ENCODE measurements at regions not wholly inside any gene's neighbourhood (a gene's known extent, or its start where the extent isn't known, plus 50 kb on each side); places are given as distances from the start of the nearest gene placed in this dataset.
"Not testable (repeated sequence)": the region's sequence is repeated elsewhere in the genome, so short reads cannot be mapped to it uniquely, and the experiment has no call there.

- TF ChIP-seq GATA1 (IDR thresholded peaks at IDR 0.05; ENCODE audit: low read depth, low read length), result no peak
- no peak for TF ChIP-seq POLR2A (IDR thresholded peaks at IDR 0.05; ENCODE audit: low read length)
- no peak for DNase-seq
Observed at GRCh38 chr5:57745700-57746651, 263.4 kb upstream of the ACTBL2 start.

- no peak for TF ChIP-seq POLR2A (IDR thresholded peaks at IDR 0.05; ENCODE audit: low read length)
- TF ChIP-seq GATA1 (IDR thresholded peaks at IDR 0.05; ENCODE audit: low read depth, low read length), result no peak
- DNase-seq, result no peak
Observed at GRCh38 chr5:57745029-57745428, 262.4 kb upstream of the ACTBL2 start.

- DNase-seq, result no peak
- no peak for TF ChIP-seq GATA1 (IDR thresholded peaks at IDR 0.05; ENCODE audit: low read depth, low read length)
- no peak for TF ChIP-seq POLR2A (IDR thresholded peaks at IDR 0.05; ENCODE audit: low read length)
Observed at GRCh38 chr5:57741336-57741735, 258.7 kb upstream of the ACTBL2 start.

- DNase-seq, result no peak
- no peak for TF ChIP-seq POLR2A (IDR thresholded peaks at IDR 0.05; ENCODE audit: low read length)
- TF ChIP-seq GATA1 (IDR thresholded peaks at IDR 0.05; ENCODE audit: low read depth, low read length), result no peak
Observed at GRCh38 chr5:57738787-57739186, 256.2 kb upstream of the ACTBL2 start.

GRCh38 chr5:57738301-57738700 is 255.7 kb upstream of the ACTBL2 start:
- no peak for DNase-seq
- TF ChIP-seq POLR2A (IDR thresholded peaks at IDR 0.05; ENCODE audit: low read length) (no peak), GATA1 (IDR thresholded peaks at IDR 0.05; ENCODE audit: low read depth, low read length) (no peak)

GRCh38 chr5:57736716-57737115 is 254.1 kb upstream of the ACTBL2 start:
- no peak for DNase-seq
- TF ChIP-seq GATA1 (IDR thresholded peaks at IDR 0.05; ENCODE audit: low read depth, low read length) (no peak), POLR2A (IDR thresholded peaks at IDR 0.05; ENCODE audit: low read length) (no peak)

GRCh38 chr5:57735279-57736153 is 252.9 kb upstream of the ACTBL2 start:
- not testable (repeated sequence) for DNase-seq

- TF ChIP-seq POLR2A (IDR thresholded peaks at IDR 0.05; ENCODE audit: low read length) (no peak), GATA1 (IDR thresholded peaks at IDR 0.05; ENCODE audit: low read depth, low read length) (no peak)
- no peak for DNase-seq
Observed at GRCh38 chr5:57734296-57734695, 251.7 kb upstream of the ACTBL2 start.

- no peak for DNase-seq
- TF ChIP-seq POLR2A (IDR thresholded peaks at IDR 0.05; ENCODE audit: low read length) (no peak), GATA1 (IDR thresholded peaks at IDR 0.05; ENCODE audit: low read depth, low read length) (no peak)
Observed at GRCh38 chr5:57727591-57727990, 245.0 kb upstream of the ACTBL2 start.

- no peak for TF ChIP-seq POLR2A (IDR thresholded peaks at IDR 0.05; ENCODE audit: low read length)
- TF ChIP-seq GATA1 (IDR thresholded peaks at IDR 0.05; ENCODE audit: low read depth, low read length), result no peak
- DNase-seq, result no peak
Observed at GRCh38 chr5:57725658-57726504, 243.3 kb upstream of the ACTBL2 start.

GRCh38 chr5:57724836-57725235 is 242.2 kb upstream of the ACTBL2 start:
- DNase-seq, result no peak
- no peak for TF ChIP-seq GATA1 (IDR thresholded peaks at IDR 0.05; ENCODE audit: low read depth, low read length)

GRCh38 chr5:57721226-57721625 is 238.6 kb upstream of the ACTBL2 start:
- no peak for TF ChIP-seq POLR2A (IDR thresholded peaks at IDR 0.05; ENCODE audit: low read length)
- no peak for TF ChIP-seq GATA1 (IDR thresholded peaks at IDR 0.05; ENCODE audit: low read depth, low read length)
- no peak for DNase-seq

GRCh38 chr5:57720656-57721055 is 238.0 kb upstream of the ACTBL2 start:
- no peak for DNase-seq
- TF ChIP-seq GATA1 (IDR thresholded peaks at IDR 0.05; ENCODE audit: low read depth, low read length) (no peak), POLR2A (IDR thresholded peaks at IDR 0.05; ENCODE audit: low read length) (no peak)

GRCh38 chr5:57719216-57719615 is 236.6 kb upstream of the ACTBL2 start:
- no peak for DNase-seq
- no peak for TF ChIP-seq POLR2A (IDR thresholded peaks at IDR 0.05; ENCODE audit: low read length)
- TF ChIP-seq GATA1 (IDR thresholded peaks at IDR 0.05; ENCODE audit: low read depth, low read length), result no peak
